ENCODE measurements at regions not wholly inside any gene's neighbourhood (a gene's known extent, or its start where the extent isn't known, plus 50 kb on each side); places are given as distances from the start of the nearest gene placed in this dataset.

GRCh38 chr15:26087881-26088280, 224.8 kb upstream of the ATP10A start:
- TF ChIP-seq CTCF (IDR thresholded peaks at IDR 0.05; ENCODE audit: poor library complexity, severe bottlenecking) (no peak), EP300 (conservative IDR thresholded peaks at IDR 0.05; ENCODE audit: poor library complexity, severe bottlenecking) (no peak)

All from neural cell (in vitro differentiated cells).